HL-60 (cell line): ENCODE measurements at regions not wholly inside any gene's neighbourhood (a gene's known extent, or its start where the extent isn't known, plus 50 kb on each side); places are given as distances from the start of the nearest gene placed in this dataset.

Experiments used
- CTCF ChIP-seq: IDR thresholded peaks from one replicate; pipeline ENCODE4 v1.5.1; 2011; ENCODE audit warnings: low read length, control low read depth, inconsistent platforms; ENCODE audit not compliant: insufficient read depth
- GABPA ChIP-seq: IDR thresholded peaks from 2 replicates; pipeline ENCODE4 v1.6.1; 2012; ENCODE audit warnings: low read depth
- POLR2AphosphoS5 ChIP-seq: IDR thresholded peaks from 2 replicates; pipeline ENCODE4 v1.6.1; 2012; ENCODE audit warnings: low read depth

- no peak for TF ChIP-seq CTCF
- no peak for TF ChIP-seq POLR2AphosphoS5
- no peak for TF ChIP-seq GABPA
Observed at GRCh38 chr10:30184397-30185033, 125.1 kb upstream of the JCAD start.
